H1 (cell line): ENCODE measurements at regions not wholly inside any gene's neighbourhood (a gene's known extent, or its start where the extent isn't known, plus 50 kb on each side); places are given as distances from the start of the nearest gene placed in this dataset.

Source experiments
- CHD7 ChIP-seq: fragments of 300-600 bp; sonication (generic); IDR thresholded peaks from 2 replicates; pipeline ENCODE4 v1.7.1; 2012; ENCODE audit warnings: low read length, moderate library complexity, mild to moderate bottlenecking, inconsistent platforms; ENCODE audit not compliant: insufficient replicate concordance
- TAF7 ChIP-seq: optimal IDR thresholded peaks from 2 replicates; pipeline ENCODE3; 2011; ENCODE audit warnings: low read depth, mild to moderate bottlenecking, inconsistent platforms, low read length, moderate library complexity, borderline replicate concordance
- TCF12 ChIP-seq: IDR thresholded peaks from 2 replicates; pipeline ENCODE4 v1.6.1; 2011; ENCODE audit warnings: low read depth, mild to moderate bottlenecking, low read length

GRCh38 chr3:23647706-23648258, 158.0 kb upstream of the UBE2E1 start (continued):
- no peak for TF ChIP-seq CHD7
- no peak for TF ChIP-seq TAF7
- no peak for TF ChIP-seq TCF12
